ENCODE measurements at regions not wholly inside any gene's neighbourhood (a gene's known extent, or its start where the extent isn't known, plus 50 kb on each side); places are given as distances from the start of the nearest gene placed in this dataset.
"Not testable (repeated sequence)": the region's sequence is repeated elsewhere in the genome, so short reads cannot be mapped to it uniquely, and the experiment has no call there.

DNA sequence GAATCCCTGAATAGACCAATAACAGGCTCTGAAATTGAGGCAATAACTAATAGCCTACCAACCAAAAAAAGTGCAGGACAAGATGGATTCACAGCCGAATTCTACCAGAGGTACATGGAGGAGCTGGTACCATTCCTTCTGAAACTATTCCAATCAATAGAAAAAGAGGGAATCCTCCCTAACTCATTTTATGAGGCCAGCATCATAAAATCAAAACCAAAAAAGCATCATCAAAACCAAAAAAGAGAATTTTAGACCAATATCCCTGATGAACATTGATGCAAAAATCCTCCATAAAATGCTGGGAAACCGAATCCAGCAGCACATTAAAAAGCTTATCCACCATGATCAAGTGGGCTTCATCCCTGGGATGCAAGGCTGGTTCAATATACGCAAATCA, 246.2 kb upstream of the THUMPD2 start:
- not testable (repeated sequence) for TF ChIP-seq POLR2A, POLR2AphosphoS5 (IDR thresholded peaks at IDR 0.05)
- TF ChIP-seq, protein P1, sequence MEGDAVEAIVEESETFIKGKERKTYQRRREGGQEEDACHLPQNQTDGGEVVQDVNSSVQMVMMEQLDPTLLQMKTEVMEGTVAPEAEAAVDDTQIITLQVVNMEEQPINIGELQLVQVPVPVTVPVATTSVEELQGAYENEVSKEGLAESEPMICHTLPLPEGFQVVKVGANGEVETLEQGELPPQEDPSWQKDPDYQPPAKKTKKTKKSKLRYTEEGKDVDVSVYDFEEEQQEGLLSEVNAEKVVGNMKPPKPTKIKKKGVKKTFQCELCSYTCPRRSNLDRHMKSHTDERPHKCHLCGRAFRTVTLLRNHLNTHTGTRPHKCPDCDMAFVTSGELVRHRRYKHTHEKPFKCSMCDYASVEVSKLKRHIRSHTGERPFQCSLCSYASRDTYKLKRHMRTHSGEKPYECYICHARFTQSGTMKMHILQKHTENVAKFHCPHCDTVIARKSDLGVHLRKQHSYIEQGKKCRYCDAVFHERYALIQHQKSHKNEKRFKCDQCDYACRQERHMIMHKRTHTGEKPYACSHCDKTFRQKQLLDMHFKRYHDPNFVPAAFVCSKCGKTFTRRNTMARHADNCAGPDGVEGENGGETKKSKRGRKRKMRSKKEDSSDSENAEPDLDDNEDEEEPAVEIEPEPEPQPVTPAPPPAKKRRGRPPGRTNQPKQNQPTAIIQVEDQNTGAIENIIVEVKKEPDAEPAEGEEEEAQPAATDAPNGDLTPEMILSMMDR (IDR thresholded peaks at IDR 0.05), result not testable (repeated sequence)
